Breast epithelium (tissue), 4 donors: ENCODE measurements at regions not wholly inside any gene's neighbourhood (a gene's known extent, or its start where the extent isn't known, plus 50 kb on each side); places are given as distances from the start of the nearest gene placed in this dataset.

ENCODE experiments used
- DNase-seq, 2 donors: peaks; one replicate each; pipeline ENCODE4 v3.0.0-alpha.2; 2019; ENCODE audit warnings: low spot score in 2 of 2
- H3K27ac ChIP-seq, 2 donors: fragments of 200-600 bp; sonication (generic) in 1 of 2; one replicate each; pipeline ENCODE4 v1.5.1; 2016 to 2019; ENCODE audit warnings: mild to moderate bottlenecking in 1 of 2
- H3K27me3 ChIP-seq, 2 donors: fragments of 200-600 bp; sonication (generic) in 1 of 2; one replicate each; pipeline versions ENCODE4 v1.5.1 to v1.6.0; 2017 to 2019; ENCODE audit warnings: control low read depth in 1 of 2, mild to moderate bottlenecking in 1 of 2
- H3K36me3 ChIP-seq: fragments of 200-600 bp; one replicate; pipeline ENCODE4 v1.5.1; 2019
- H3K4me1 ChIP-seq, 2 donors: fragments of 200-600 bp; sonication (generic); one replicate each; pipeline ENCODE4 v1.5.1; 2016 to 2019; ENCODE audit warnings: control low read depth in 1 of 2
- H3K4me3 ChIP-seq, 3 donors: fragments of 200-600 bp; sonication (generic); 1 replicate in 2 of 3; 2 replicates in 1 of 3; pipeline ENCODE4 v1.5.1; 2016 to 2019; ENCODE audit warnings: mild to moderate bottlenecking in 3 of 3, moderate library complexity in 2 of 3
- H3K9me3 ChIP-seq, 2 donors: fragments of 200-600 bp; sonication (generic) in 1 of 2; one replicate each; pipeline ENCODE4 v1.5.1; 2016 to 2019; ENCODE audit warnings: control low read depth in 1 of 2
- POLR2A ChIP-seq: fragments of 450-650 bp; IDR thresholded peaks from one replicate; pipeline ENCODE4 v1.6.1; 2016; ENCODE audit warnings: antibody characterized with exemption, mild to moderate bottlenecking, moderate library complexity
- POLR2AphosphoS5 ChIP-seq, 3 donors: sonication (generic); formaldehyde crosslinking; IDR thresholded peaks; one replicate each; pipeline ENCODE4 v1.6.1; 2017; ENCODE audit warnings: antibody characterized with exemption in 3 of 3
- intact Hi-C: fragments of 100-400 bp; cut with DNase I; formaldehyde crosslinking; loops from one replicate; pipeline ENCODE4 v1.15.1; 2023; ENCODE audit warnings: low total_unique reads
- TF ChIP-seq, protein P1 (sequence below), 3 donors: fragments of 450-650 bp; IDR thresholded peaks; one replicate each; pipeline ENCODE4 v1.5.1; 2016 to 2017; ENCODE audit warnings: antibody characterized with exemption in 3 of 3, mild to moderate bottlenecking in 3 of 3, moderate library complexity in 3 of 3

DNA sequence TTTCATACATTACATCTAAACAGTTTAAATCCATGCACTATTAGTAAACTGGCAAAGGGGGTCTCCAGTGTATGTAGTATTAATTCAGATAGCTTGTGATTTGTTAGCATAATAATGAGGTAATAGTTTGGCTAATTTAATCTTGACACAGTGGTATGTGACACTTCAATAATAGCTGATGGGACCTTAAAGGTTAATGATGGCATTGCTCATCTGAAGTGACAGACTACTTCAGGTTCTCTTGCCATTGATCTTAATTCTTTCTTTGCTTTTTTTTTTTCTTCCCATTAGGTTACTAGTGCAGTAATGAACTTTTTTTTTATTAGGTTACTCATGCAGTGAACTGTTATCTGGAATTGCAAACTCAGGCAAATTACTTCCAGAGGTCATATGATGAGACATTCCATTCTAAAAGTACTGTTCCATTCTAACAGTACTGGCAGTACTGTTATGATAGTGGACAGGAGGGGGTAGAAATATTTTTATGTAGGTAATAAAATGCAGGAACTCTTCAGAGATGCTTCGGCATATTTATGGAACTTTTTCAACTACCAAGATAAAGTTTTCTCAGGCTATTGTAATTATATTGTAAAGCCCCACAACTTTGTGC lies 911.3 kb upstream of the LCORL start:
- no peak for DNase-seq
- Histone ChIP-seq H3K9me3 (no peaks in the 10 kb centered on the region), H3K36me3 (no peaks in the 10 kb centered on the region), H3K4me3 (no peak overlapping the region), H3K27ac (no peak overlapping the region), H3K27me3 (no peaks in the 10 kb centered on the region), H3K4me1 (no peaks in the 10 kb centered on the region)
- intact Hi-C loops = no loop called here
- TF ChIP-seq POLR2A (no peak), POLR2AphosphoS5 (IDR thresholded peaks at IDR 0.05) (no peak)
- TF ChIP-seq, protein P1, sequence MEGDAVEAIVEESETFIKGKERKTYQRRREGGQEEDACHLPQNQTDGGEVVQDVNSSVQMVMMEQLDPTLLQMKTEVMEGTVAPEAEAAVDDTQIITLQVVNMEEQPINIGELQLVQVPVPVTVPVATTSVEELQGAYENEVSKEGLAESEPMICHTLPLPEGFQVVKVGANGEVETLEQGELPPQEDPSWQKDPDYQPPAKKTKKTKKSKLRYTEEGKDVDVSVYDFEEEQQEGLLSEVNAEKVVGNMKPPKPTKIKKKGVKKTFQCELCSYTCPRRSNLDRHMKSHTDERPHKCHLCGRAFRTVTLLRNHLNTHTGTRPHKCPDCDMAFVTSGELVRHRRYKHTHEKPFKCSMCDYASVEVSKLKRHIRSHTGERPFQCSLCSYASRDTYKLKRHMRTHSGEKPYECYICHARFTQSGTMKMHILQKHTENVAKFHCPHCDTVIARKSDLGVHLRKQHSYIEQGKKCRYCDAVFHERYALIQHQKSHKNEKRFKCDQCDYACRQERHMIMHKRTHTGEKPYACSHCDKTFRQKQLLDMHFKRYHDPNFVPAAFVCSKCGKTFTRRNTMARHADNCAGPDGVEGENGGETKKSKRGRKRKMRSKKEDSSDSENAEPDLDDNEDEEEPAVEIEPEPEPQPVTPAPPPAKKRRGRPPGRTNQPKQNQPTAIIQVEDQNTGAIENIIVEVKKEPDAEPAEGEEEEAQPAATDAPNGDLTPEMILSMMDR (IDR thresholded peaks at IDR 0.05) = no peak

DNA sequence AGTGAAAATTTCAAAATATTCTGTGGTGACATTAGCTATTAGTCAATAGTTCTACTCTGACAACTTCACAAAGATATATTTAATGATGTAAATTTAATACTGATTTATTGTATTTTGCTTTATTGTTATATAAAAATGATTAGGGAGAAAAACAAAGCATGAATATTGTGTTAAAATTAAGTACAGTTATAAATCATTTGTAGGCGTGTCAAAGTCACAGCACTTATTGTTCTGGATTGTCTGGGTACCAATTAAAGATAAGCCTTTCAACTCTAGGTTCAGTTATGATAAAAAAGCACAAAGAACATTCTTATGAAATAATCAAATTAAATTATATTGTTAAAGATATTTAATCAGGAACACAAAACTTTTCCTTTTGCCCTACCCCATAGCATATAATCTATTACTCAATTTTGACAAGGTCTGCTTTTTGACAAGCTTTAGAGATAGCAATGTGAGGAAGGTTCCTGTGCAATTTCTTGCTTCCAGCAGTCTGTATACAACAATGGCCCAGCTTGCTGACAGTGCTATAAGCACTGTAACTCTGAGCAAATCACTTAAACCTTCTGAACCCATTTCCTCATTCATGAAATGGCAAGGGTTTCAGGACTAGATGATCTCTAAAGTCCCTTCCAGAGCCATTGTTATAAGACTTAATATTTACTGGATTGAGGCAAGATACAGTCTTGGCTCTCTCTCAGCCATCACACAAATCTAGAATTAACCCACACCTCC lies 910.3 kb upstream of the LCORL start:
- Histone ChIP-seq H3K9me3 (no peaks in the 10 kb centered on the region), H3K4me3 (no peak overlapping the region), H3K27me3 (no peaks in the 10 kb centered on the region), H3K4me1 (no peaks in the 10 kb centered on the region), H3K36me3 (no peaks in the 10 kb centered on the region), H3K27ac (no peak overlapping the region)
- DNase-seq = no peak
- TF ChIP-seq POLR2AphosphoS5 (IDR thresholded peaks at IDR 0.05) (no peak), POLR2A (no peak)
- TF ChIP-seq, protein P1 (IDR thresholded peaks at IDR 0.05) = no peak
- intact Hi-C loops = no loop called here

DNA sequence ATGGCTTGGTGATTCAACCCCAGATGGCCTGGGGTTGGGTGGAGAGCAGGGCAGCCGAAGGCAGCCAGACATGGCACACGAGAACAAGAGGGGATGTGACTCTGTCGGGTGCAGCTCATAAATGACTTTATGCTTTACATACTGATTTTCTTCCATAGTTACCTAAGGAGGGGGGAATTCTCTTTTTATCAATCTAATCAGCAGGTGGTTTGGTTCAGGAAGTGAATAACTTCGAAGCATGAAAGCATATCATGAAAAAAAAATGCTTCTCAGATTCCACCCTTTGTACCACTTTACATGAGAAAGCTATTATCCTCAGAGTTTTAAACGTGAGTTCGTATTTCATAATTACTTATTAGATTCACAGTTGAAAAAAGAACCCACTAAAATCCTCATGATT lies 908.9 kb upstream of the LCORL start:
- no peak overlapping the region for H3K27ac ChIP-seq
- peaks cover 0 to 5% of the 10 kb centered on the region in 2 donors for H3K9me3 ChIP-seq
- no peak for DNase-seq
- H3K27me3 ChIP-seq = no peaks in the 10 kb centered on the region
- no peaks in the 10 kb centered on the region for H3K36me3 ChIP-seq
- H3K4me3 ChIP-seq = no peak overlapping the region
- no peaks in the 10 kb centered on the region for H3K4me1 ChIP-seq
- intact Hi-C loops = no loop called here
- TF ChIP-seq, protein P1 (IDR thresholded peaks at IDR 0.05) = no peak
- TF ChIP-seq POLR2A = no peak
- no peak for TF ChIP-seq POLR2AphosphoS5 (IDR thresholded peaks at IDR 0.05)

DNA sequence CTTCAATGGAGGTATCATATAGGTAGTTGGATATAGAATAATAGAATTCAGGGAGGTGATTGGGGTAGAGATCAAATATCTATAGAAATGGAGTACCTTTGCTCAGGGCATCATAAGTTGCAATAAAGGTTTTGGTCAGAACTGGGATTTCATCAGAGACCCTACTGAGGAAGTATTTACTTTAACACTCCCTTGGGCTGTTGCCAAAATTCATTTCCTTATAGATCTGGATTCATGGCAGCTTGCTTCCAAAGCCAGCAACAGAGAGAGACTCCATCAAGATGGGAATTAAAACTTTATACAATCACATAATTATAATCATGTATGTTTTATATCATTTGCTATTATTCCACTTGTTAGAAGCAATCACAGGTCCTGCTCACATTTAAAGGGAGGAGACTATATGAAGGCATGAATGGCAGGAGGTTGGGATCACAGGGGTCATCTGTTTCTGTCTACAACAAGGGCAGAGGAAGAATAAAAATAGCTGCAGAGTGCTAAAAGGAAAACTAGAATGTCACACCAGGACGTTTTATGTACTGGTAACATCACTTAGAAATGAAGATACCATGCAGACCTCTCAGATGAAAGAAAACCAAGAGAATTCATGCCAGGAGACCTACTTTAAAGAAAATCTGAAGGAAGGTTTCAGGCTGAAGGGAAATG lies 902.1 kb upstream of the LCORL start:
- no peaks in the 10 kb centered on the region for H3K4me1 ChIP-seq
- H3K27ac ChIP-seq = no peak overlapping the region
- H3K4me3 ChIP-seq = no peak overlapping the region
- H3K36me3 ChIP-seq = no peaks in the 10 kb centered on the region
- intact Hi-C loops = no loop called here
- H3K9me3 ChIP-seq = peaks cover 0 to 5% of the 10 kb centered on the region in 2 donors
- no peak for TF ChIP-seq POLR2A
- no peak for TF ChIP-seq POLR2AphosphoS5 (IDR thresholded peaks at IDR 0.05)
- TF ChIP-seq, protein P1 (IDR thresholded peaks at IDR 0.05) = no peak
- H3K27me3 ChIP-seq = no peaks in the 10 kb centered on the region
- no peak for DNase-seq

DNA sequence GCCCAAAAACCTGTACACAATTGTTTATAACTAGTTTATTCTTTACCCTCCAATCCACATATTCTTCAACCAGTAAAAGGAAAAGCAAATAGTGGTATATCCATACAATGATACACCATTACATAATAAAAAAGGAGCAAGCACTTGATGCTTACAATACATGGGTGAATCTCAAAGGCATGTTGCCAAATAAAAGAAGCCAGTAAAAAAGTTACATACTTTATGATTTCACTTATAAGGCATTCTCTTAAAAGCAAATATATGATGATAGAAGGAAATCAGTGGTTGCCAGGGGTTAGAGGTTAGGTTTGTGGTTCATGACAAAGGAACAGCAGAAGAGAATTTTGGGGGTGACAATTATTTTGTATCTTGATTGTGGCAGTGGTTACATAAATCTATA lies 896.1 kb upstream of the LCORL start:
- DNase-seq = no peak
- H3K36me3 ChIP-seq = no peaks in the 10 kb centered on the region
- H3K4me1 ChIP-seq = no peaks in the 10 kb centered on the region
- no peaks in the 10 kb centered on the region for H3K27me3 ChIP-seq
- TF ChIP-seq, protein P1 (IDR thresholded peaks at IDR 0.05) = no peak
- TF ChIP-seq POLR2A (no peak), POLR2AphosphoS5 (IDR thresholded peaks at IDR 0.05) (no peak)
- H3K4me3 ChIP-seq = no peak overlapping the region
- intact Hi-C loops = no loop called here
- H3K27ac ChIP-seq = no peak overlapping the region
- H3K9me3 ChIP-seq = peaks cover 7 to 9% of the 10 kb centered on the region in 2 donors
